Fibroblast of skin of left quadriceps (primary cell): ENCODE measurements at regions not wholly inside any gene's neighbourhood (a gene's known extent, or its start where the extent isn't known, plus 50 kb on each side); places are given as distances from the start of the nearest gene placed in this dataset.
A peak's percentile ranks its signal among the peaks of the same experiment; 100 is the strongest.

Experiments used
- DNase-seq, 2 experiments: peaks; one replicate each; pipeline ENCODE4 v3.0.0-alpha.2; 2013; ENCODE audit warnings: low read depth in 2 of 2

- no peak for DNase-seq
Observed at GRCh38 chr4:124469981-124470380, 242.6 kb downstream of the ANKRD50 start.

DNA sequence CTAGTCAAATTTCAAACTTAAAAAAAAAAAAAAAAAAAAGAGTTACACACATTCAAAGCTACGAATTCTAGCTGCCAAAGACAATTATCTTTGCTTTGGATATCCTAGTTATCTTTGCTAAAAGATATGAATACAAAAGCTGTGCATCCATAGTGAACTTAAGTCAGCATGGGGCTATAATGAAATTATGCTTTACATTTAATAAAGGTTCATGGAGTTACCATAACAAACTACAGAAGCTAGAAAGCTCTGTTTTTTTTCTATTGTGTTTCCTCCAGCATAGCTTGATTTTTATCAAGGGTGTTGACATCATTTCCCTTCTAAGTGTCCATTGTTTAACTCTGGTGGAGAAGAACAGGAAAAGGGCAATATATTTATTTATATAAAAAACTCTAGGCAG lies 234.1 kb downstream of the ANKRD50 start:
- DNase-seq: no peak

- DNase-seq: no peak
Observed at GRCh38 chr4:124480061-124480460, 232.5 kb downstream of the ANKRD50 start.

GRCh38 chr4:124481123-124481522 lies 231.4 kb downstream of the ANKRD50 start:
- no peak for DNase-seq

DNA sequence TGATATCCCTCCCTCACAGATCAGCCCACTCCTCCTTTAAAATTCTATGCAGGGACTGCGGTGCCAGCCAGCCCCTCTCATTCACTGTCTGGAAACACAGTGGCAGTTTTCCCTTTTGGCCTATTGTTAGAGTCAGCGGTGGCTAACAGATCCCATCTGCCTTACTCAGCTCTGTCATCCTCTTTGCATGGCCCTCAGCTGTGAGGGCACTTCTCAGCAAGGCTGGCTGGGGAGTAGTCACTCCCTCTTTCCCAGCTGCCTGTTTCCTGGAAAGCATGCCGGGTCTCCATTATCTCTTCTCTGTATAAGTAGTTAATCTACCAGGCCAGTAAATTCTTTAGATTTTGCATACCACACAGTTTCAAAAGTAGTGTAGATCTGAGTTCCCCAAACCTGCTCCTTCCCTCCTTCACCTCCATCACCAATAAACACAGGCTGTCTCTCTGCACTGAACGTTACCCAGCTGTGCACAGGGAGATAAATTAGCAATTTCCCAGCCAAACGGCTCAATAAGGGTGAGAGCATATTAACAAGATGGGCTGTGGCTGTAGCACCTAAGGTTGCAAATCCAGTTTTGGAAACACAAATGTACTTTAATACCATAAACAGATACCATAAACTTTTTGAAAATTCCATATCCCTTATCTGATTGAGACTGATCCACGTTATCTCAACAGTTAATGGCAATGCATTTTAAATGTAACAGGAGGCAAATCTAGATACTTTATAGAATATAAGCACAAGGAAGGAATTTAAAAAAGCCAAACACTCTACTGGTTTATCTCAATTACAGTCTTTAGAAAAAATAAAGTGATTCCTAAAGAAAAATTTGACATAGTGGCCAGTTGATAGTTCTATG lies 229.3 kb downstream of the ANKRD50 start:
- no peak for DNase-seq

DNA sequence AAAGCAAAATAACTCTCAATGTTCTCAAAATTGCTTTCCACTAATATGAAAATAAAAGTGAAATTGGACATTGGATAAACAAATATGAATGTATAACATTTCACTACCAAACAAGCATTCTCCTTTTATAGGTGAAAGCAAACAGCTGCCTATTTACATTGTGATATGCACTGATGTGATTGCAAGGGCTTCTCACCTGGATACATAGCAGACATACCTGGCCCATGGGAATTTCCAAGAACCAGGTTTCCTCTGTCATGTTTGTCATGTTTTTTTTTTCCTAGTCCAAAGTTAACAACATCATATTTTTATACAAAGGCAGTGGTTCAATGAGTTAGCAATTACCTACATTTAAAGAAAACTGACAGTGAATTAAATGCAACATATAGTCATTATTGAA lies 228.5 kb downstream of the ANKRD50 start:
- no peak for DNase-seq

- DNase-seq: no peak
Observed at GRCh38 chr4:124484940-124485339, 227.6 kb downstream of the ANKRD50 start.

DNA sequence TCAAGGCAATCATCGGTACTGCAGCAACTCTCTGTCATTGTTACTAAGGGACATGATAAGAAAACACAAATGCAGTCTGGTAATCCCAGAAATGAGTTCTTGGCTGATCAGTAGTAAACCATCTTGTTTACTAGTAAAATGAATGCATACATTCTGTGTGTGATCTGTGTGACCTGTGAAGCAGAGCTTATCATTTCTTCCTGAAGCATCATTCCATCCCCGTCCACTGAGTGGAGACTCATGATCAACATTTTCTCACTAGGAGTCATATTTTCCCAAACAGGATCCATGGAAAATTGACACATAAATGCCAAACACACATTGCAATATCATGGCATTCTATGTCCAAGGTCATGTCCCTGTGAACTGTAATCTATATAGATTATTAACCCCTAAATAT lies 226.1 kb downstream of the ANKRD50 start:
- no peak for DNase-seq

DNA sequence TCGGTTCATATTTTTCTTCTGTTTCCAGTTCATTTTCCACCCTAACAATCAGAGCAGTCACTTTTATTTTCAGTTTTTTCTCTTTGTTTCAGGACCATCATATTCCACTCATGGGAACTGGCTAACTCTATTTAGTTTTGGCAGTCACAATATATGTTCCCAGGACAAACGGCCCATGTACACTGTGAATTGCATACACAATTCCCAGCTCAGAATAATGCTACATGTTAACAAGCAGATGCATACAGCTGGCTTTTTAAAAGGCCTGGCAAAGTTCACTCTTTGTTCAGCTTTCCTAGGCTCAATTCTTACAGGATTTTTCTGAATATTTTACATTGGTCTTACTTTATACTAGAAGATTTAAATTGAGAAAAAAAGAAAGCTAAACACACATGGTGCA lies 224.9 kb downstream of the ANKRD50 start:
- no peak for DNase-seq

DNA sequence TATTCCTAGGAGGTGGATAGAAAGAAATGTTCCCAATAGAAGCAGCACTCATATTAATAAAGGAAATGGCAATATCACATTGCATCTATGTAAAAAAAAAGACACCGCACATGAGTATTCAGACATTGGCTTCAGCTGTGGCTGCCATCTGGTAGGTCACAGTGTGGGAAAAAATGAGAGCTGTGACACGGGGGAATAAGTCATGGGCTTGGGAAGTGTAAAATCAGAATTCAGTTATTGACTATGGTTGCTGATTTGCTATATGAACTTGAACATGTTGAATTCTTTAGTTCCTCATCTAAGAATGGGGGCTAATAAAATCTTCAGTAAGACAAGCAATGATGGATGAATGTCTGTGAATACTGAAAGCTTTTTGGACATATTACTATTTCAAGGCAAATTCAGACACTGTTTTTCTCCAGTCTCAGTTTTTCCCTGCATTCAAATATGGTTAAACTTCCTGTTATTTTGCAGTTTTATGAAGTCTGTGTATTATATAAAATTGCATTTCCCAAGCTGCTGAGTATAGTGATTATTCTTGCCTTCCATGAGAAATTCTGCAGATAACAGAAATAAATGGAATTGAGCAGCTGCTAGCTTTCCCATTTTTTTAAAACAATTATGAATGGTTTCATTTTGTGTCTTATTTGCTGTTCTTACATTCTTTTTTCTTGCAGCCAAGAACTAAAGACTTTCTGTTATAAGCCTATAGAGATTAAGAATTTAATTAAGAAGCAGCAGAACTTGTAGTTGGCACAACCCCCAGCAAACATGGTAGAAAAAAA lies 221.0 kb downstream of the ANKRD50 start:
- DNase-seq: no peak

DNA sequence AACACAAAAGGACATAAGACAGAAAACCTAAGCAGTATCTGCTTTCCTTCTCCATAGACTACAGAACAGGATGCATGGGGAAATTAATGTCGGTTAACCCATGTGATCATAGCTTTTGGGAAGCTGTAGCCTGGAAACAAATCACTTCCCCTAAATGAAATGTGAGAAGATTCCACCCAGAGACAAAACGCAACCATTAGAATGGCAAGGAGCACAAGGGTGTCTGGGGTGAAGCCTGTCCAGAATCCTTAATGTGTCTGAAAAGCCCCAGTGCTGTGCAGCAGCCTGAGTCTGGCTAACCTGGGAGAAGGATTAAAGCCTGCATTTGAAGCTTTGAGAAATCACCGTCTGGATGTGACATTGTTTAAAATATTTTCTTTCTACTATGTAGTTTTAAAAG lies 213.3 kb downstream of the ANKRD50 start:
- DNase-seq: peak in 1 of 2 experiments; percentile 4

DNA sequence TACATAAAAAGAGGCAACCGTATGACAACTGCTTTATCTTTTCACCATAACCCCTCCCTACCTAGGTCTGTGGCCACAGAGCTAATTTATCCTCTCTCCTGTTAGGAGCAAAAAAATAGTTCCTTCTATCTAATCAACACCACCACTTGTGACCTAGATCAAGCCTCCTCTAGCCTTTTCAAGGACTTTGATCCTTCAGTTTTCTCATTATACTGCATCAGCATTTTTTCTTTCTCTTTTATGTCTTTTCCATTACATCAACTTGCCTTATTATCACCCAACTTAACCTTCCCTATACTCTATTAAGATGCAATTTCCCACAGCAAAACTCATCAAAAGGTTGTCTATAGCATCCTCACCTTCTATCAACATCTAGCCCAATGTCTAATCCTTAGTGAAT lies 211.0 kb downstream of the ANKRD50 start:
- DNase-seq: no peak

GRCh38 chr4:124504431-124504830 lies 208.1 kb downstream of the ANKRD50 start:
- DNase-seq: no peak

DNA sequence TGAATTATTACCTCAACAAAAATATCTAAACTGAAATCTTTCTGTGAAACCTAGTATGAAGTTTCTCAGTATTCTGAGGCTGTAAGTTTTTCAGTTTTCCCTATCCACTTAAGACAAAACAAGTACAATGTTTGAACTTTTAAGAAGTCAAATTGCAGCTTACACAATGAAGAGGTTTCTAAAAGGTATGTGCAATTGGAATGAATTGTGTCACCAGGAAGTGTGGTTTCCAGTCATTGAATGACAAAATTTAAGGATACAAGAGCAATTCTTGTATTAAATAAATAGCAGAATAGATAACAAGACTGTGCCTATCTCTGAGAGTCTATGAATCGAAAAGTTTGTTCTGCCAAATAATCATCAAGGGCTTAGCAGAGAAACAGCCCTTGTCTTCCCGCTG lies 207.3 kb downstream of the ANKRD50 start:
- no peak for DNase-seq

DNA sequence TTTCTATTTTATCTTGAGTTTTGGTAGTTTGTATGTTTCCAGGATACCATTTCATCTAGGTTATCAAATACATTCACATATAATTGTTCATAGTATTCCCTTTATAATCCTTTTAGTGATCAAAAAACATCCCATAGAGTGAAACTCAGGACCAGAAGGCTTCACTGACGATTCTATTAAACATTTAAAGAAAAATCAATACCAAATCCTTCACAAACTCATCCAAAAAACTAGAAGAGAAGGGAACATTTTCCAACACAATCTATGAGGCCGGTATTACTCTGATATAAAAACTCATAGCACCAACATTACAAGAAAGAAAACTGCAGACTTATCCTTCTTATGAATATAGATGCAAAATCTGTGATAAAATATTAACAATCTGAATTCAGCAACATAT lies 203.4 kb downstream of the ANKRD50 start:
- DNase-seq: no peak

- no peak for DNase-seq
Observed at GRCh38 chr4:124514588-124514987, 197.9 kb downstream of the ANKRD50 start.

DNA sequence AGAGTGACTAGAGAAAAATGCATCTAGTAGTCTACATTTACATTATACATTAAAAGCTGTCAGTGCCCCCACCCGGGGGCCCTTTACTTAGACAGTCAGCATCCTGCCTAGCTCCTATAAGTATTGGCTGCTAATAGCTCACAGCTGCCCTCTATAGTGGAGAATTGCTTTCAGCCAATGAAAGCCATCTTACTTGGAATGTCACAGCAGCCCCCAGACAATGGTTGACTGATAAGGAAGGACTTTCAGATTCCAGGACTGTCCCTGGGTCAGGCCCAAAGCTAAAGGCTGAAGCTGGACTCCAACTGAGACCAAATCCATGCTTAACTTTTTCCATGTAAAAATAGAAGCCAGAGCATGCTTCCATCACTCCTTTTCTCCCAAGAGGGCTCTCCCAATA lies 196.9 kb downstream of the ANKRD50 start:
- no peak for DNase-seq

DNA sequence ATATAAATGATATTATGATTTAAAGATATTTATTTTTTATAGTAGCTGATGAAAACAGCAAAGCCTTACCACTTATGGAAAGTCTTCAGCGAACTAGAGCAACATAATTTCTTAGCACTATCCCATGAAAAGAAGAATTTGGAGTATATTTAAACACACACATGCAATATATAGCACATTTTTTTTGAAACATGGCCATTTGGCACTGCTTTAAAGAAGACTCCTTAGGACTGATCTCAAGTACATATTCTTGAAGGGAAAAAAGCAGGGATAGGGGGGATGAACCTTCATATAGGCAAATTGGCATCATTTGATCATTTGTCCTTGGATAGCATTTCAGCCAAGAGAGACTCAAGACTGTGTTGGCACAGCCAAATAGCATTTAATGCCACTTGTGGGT lies 193.3 kb downstream of the ANKRD50 start:
- no peak for DNase-seq

- DNase-seq: no peak
Observed at GRCh38 chr4:124523816-124524215, 188.7 kb downstream of the ANKRD50 start.

DNA sequence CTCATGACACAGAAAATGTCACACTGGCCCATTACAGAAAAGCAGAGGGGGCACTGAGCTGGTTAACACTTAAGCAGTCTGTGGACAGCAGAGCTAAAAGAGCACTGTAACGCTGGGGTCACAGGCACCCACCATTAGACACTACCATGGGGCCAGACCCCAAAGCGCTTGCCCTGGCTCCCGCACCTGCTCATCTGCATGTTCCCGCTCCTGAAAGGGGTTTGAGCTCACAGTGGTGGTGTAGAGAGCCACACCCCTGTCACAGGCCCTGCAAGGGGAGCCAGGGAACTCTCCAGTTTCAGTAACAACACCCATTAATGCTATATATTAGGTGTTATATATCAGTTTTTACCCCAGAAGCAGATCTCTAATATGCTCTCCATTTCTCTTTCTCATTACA lies 187.0 kb downstream of the ANKRD50 start:
- no peak for DNase-seq

DNA sequence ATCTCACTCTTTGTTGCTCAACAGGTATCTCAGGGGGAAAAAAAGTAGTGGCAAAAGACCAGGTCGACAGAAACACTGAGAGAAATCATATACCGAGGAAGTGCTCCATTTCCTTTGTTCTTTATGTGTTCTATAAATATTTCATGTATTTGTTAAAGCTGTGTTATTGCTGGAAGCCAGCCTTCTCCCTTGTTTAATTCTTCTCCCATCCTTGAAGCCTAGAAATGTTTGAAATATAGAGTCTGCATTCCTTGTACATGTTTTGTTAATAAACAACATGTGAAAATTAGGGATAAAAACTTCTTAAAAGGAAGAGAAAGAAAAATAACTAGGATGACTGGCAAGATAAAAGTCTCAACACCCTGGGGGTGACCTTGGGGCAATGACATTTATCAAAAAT lies 186.2 kb downstream of the ANKRD50 start:
- DNase-seq: peak; percentile 14 to 20

GRCh38 chr4:124526769-124527168 lies 185.8 kb downstream of the ANKRD50 start:
- DNase-seq: no peak

DNA sequence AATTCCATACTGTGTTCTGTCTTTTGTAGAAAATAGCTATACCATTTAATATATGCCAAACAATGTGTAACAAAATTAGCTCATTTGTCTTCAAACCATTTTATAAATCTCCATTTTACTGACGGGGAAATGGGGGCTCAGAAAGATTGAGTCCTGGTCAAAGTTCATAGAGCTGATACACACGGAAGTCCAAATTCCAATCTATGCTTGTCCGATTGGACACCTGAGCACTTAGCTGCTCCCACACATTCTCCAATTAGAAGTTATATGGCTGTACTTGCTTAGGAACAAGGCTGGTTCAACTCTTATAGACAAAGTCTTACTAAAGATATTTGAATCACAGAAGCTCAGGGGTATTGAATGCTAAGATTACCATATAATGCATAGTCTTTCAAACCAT lies 185.2 kb downstream of the ANKRD50 start:
- DNase-seq: no peak
